SK-MEL-5 (cell line): ENCODE measurements at regions not wholly inside any gene's neighbourhood (a gene's known extent, or its start where the extent isn't known, plus 50 kb on each side); places are given as distances from the start of the nearest gene placed in this dataset.
"Not testable (repeated sequence)": the region's sequence is repeated elsewhere in the genome, so short reads cannot be mapped to it uniquely, and the experiment has no call there.

Experiments
- DNase-seq: peaks from one replicate; pipeline ENCODE4 v3.0.0-alpha.2; 2016; ENCODE audit warnings: low read depth, low spot score
- in situ Hi-C: cut with HindIII; loops from 2 replicates; pipeline ENCODE4 v1.10.0; 2016; ENCODE audit warnings: low sequenced_read_pairs, high pct_unique_total_duplicates, low pct_unique_long_range_greater_than_20kb

GRCh38 chr18:59848002-59848401 lies 51.8 kb upstream of the PMAIP1 start:
- DNase-seq: no peak
- in situ Hi-C loops: no loop called here

- DNase-seq, in situ Hi-C loops: not testable (repeated sequence)
These were observed 52.3 kb upstream of the PMAIP1 start for GRCh38 chr18:59847491-59847846.

GRCh38 chr18:59846814-59847490 lies 52.8 kb upstream of the PMAIP1 start:
- in situ Hi-C loops: no loop called here

GRCh38 chr18:59842947-59843346 lies 56.8 kb upstream of the PMAIP1 start:
- in situ Hi-C loops: no loop called here
- no peak for DNase-seq

More at GRCh38 chr18:59846814-59847490, 52.8 kb upstream of the PMAIP1 start:
- no peak for DNase-seq

- in situ Hi-C loops: no loop called here
- peak; percentile 33 for DNase-seq
These were observed 59.7 kb upstream of the PMAIP1 start for GRCh38 chr18:59839931-59840685.

GRCh38 chr18:59839246-59839645 lies 60.5 kb upstream of the PMAIP1 start:
- DNase-seq: no peak
- in situ Hi-C loops: no loop called here

- in situ Hi-C loops: no loop called here
- DNase-seq: peak; percentile 80
These were observed 62.2 kb upstream of the PMAIP1 start for GRCh38 chr18:59837586-59837985.

GRCh38 chr18:59835605-59836379 lies 64.0 kb upstream of the PMAIP1 start:
- DNase-seq: no peak
- in situ Hi-C loops: no loop called here

- DNase-seq: no peak
- in situ Hi-C loops: no loop called here
These were observed 65.5 kb upstream of the PMAIP1 start for GRCh38 chr18:59834267-59834666.

GRCh38 chr18:59833785-59834184 lies 66.0 kb upstream of the PMAIP1 start:
- in situ Hi-C loops: no loop called here
- no peak for DNase-seq

GRCh38 chr18:59823596-59824195 lies 76.1 kb upstream of the PMAIP1 start:
- in situ Hi-C loops: no loop called here
- peak; percentile 83 for DNase-seq

- no peak for DNase-seq
- in situ Hi-C loops: no loop called here
These were observed 76.9 kb upstream of the PMAIP1 start for GRCh38 chr18:59822612-59823550.

GRCh38 chr18:59821983-59822382 lies 77.8 kb upstream of the PMAIP1 start:
- in situ Hi-C loops: no loop called here
- no peak for DNase-seq

- in situ Hi-C loops: no loop called here
- no peak for DNase-seq
These were observed 79.1 kb upstream of the PMAIP1 start for GRCh38 chr18:59820663-59821062.

- DNase-seq: no peak
- in situ Hi-C loops: no loop called here
These were observed 81.0 kb upstream of the PMAIP1 start for GRCh38 chr18:59818769-59819168.

- in situ Hi-C loops: no loop called here
- DNase-seq: no peak
These were observed 84.9 kb upstream of the PMAIP1 start for GRCh38 chr18:59814891-59815290.

- DNase-seq: no peak
- in situ Hi-C loops: no loop called here
These were observed 85.9 kb upstream of the PMAIP1 start for GRCh38 chr18:59813942-59814341.
